ENCODE measurements at regions not wholly inside any gene's neighbourhood (a gene's known extent, or its start where the extent isn't known, plus 50 kb on each side); places are given as distances from the start of the nearest gene placed in this dataset.
"Not testable (repeated sequence)": the region's sequence is repeated elsewhere in the genome, so short reads cannot be mapped to it uniquely, and the experiment has no call there.

GRCh38 chr3:82157952-82158351 is 396.5 kb upstream of the GBE1 start:
- TF ChIP-seq, protein P1, sequence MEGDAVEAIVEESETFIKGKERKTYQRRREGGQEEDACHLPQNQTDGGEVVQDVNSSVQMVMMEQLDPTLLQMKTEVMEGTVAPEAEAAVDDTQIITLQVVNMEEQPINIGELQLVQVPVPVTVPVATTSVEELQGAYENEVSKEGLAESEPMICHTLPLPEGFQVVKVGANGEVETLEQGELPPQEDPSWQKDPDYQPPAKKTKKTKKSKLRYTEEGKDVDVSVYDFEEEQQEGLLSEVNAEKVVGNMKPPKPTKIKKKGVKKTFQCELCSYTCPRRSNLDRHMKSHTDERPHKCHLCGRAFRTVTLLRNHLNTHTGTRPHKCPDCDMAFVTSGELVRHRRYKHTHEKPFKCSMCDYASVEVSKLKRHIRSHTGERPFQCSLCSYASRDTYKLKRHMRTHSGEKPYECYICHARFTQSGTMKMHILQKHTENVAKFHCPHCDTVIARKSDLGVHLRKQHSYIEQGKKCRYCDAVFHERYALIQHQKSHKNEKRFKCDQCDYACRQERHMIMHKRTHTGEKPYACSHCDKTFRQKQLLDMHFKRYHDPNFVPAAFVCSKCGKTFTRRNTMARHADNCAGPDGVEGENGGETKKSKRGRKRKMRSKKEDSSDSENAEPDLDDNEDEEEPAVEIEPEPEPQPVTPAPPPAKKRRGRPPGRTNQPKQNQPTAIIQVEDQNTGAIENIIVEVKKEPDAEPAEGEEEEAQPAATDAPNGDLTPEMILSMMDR (IDR thresholded peaks at IDR 0.05 in 4 of 5, conservative IDR thresholded peaks at IDR 0.05 in 1 of 5), result no peak
- no peak for TF ChIP-seq POLR2A (IDR thresholded peaks at IDR 0.05)
- intact Hi-C loops (cut with DNase I; ENCODE audit: low total_unique reads), result no loop called here
- Histone ChIP-seq H3K4me1 (no peaks in the 10 kb centered on the region), H3K27ac (no peak overlapping the region), H3K27me3 (no peaks in the 10 kb centered on the region), H3K9me3 (no peaks in the 10 kb centered on the region), H3K36me3 (no peaks in the 10 kb centered on the region), H3K4me3 (no peak overlapping the region)
- in situ Hi-C loops (cut with MboI; ENCODE audit: low sequenced_read_pairs in 4 of 4), result no loop called here
- ATAC-seq (no peak), DNase-seq (no peak)

- H3K4me3 ChIP-seq; H3K36me3 ChIP-seq; H3K4me1 ChIP-seq; H3K27me3 ChIP-seq; H3K27ac ChIP-seq; DNase-seq; H3K9me3 ChIP-seq; ATAC-seq; intact Hi-C loops (cut with DNase I; ENCODE audit: low total_unique reads); in situ Hi-C loops (cut with MboI; ENCODE audit: low sequenced_read_pairs in 4 of 4): not testable (repeated sequence)
Measured at GRCh38 chr3:82153892-82154291, 392.4 kb upstream of the GBE1 start.

- TF ChIP-seq, protein P1 (IDR thresholded peaks at IDR 0.05 in 4 of 5, conservative IDR thresholded peaks at IDR 0.05 in 1 of 5), result no peak
- no peak for TF ChIP-seq POLR2A (IDR thresholded peaks at IDR 0.05)
- intact Hi-C loops (cut with DNase I; ENCODE audit: low total_unique reads), result no loop called here
- ATAC-seq, result no peak
Measured at GRCh38 chr3:82145742-82146141, 384.3 kb upstream of the GBE1 start.

DNA sequence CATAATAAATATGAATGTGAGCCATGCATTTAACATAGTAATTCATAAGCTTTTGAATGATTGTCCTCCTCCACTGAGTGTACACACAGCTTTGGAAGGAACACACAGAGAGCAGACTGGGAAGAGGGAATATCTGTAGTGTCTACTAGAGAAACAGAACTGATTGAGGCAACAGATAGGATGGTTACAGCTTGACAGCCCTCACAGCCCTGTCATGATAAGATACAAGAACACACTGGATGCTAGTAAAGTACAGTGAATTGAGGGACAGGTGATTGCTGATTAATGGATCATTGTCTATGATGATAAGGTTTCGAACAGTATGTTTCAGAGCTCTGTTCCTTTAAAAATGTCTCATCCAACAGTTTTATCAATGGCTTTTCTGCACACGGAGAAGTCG is 383.4 kb upstream of the GBE1 start:
- H3K27me3 ChIP-seq, result no peaks in the 10 kb centered on the region
- no peak for DNase-seq
- no peaks in the 10 kb centered on the region for H3K4me1 ChIP-seq
- TF ChIP-seq, protein P1 (IDR thresholded peaks at IDR 0.05 in 4 of 5, conservative IDR thresholded peaks at IDR 0.05 in 1 of 5), result no peak
- no peak for TF ChIP-seq POLR2A (IDR thresholded peaks at IDR 0.05)
- in situ Hi-C loops (cut with MboI; ENCODE audit: low sequenced_read_pairs in 4 of 4), result loop anchor here in 2 of 4 donors (25.0 kb wide), 3 partner anchors 233 to 483 kb away; no protein-coding TSS in a partner anchor
- intact Hi-C loops (cut with DNase I; ENCODE audit: low total_unique reads), result no loop called here
- no peaks in the 10 kb centered on the region for H3K36me3 ChIP-seq
- H3K4me3 ChIP-seq, result no peak overlapping the region
- ATAC-seq, result no peak
- H3K9me3 ChIP-seq, result no peaks in the 10 kb centered on the region
- H3K27ac ChIP-seq, result no peak overlapping the region

More at GRCh38 chr3:82145742-82146141, 384.3 kb upstream of the GBE1 start:
- Histone ChIP-seq H3K27me3 (no peaks in the 10 kb centered on the region), H3K9me3 (no peaks in the 10 kb centered on the region), H3K36me3 (no peaks in the 10 kb centered on the region), H3K4me1 (no peaks in the 10 kb centered on the region), H3K4me3 (no peak overlapping the region), H3K27ac (no peak overlapping the region)
- no peak for DNase-seq
- in situ Hi-C loops (cut with MboI; ENCODE audit: low sequenced_read_pairs in 4 of 4), result loop anchor here in 2 of 4 donors (25.0 kb wide), 3 partner anchors 233 to 483 kb away; no protein-coding TSS in a partner anchor

DNA sequence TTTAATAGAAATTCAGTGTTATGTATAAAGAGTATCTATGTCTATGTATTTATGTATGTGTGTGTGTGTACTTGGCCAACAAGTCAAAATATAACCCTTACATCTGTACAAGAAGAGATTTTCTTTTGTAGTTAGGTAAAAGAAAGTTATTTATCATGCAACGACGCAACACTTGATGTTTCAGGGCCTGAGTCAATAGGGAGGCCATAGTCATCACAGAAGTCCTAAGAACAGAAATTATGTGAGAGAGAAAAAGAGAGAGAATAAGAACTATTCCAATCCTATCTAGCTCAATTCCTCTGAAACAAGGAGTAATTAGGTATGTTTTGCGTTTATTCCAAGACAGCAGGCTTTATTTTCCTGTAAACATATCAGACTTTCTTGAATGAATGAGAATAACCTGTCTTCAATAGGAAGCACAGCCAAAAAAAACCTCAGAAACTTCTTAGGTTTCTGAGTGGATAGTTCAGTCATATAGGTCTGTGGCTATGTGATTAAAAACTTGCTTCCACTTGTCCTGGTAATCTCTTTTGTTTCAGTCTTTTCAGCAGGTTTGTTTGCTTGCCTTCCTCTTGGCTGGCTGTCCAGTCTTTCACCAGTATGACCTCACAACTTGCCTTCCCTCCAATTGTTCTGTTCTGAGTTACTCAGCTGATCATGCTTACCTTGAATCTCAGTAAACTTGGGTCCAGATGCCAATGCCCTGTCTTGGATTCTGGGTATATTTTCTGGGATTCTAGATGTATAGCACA is 382.4 kb upstream of the GBE1 start:
- in situ Hi-C loops (cut with MboI; ENCODE audit: low sequenced_read_pairs in 4 of 4) (loop anchor here in 2 of 4 donors (25.0 kb wide), 3 partner anchors 232 to 482 kb away; no protein-coding TSS in a partner anchor), intact Hi-C loops (cut with DNase I; ENCODE audit: low total_unique reads) (no loop called here)
- Histone ChIP-seq H3K36me3 (no peaks in the 10 kb centered on the region), H3K9me3 (no peaks in the 10 kb centered on the region), H3K4me1 (no peaks in the 10 kb centered on the region), H3K27ac (no peak overlapping the region), H3K27me3 (no peaks in the 10 kb centered on the region), H3K4me3 (no peak overlapping the region)
- DNase-seq, result no peak
- ATAC-seq, result no peak
- TF ChIP-seq, protein P1 (IDR thresholded peaks at IDR 0.05 in 4 of 5, conservative IDR thresholded peaks at IDR 0.05 in 1 of 5), result no peak
- no peak for TF ChIP-seq POLR2A (IDR thresholded peaks at IDR 0.05)
